ENCODE measurements at regions not wholly inside any gene's neighbourhood (a gene's known extent, or its start where the extent isn't known, plus 50 kb on each side); places are given as distances from the start of the nearest gene placed in this dataset.

DNA sequence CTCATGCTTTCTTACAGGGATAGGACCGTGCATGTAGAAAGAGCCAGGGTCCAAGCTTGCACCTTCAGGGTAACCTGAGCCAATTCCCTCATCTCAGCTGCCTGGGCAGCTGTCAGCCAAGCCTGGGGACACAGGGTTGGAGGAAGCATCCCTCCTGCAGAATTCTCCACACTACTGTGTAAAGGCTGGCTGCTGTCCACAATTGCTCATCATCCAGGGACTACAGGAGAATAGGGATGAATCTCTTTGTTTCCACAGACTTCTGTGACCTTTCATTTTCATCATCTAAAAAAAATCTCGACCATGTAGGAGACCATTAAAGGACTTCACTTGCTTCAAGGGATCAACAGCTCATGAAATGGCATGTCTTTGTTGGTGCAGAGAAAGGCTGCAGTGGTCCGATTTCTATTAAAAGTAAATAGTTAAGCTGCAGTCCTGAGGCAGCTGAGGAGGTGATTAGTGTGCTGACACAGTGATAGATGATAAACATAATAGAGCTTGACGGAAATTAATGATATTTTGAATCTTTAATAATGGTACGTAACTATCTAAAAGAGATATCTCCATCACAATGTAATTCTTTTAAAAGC is 74.4 kb upstream of the COPS8 start:
- TF ChIP-seq GATA2 (IDR thresholded peaks at IDR 0.05; ENCODE audit: low read depth, low read length) (no peak), GATA3 (IDR thresholded peaks at IDR 0.05; ENCODE audit: low read depth, low read length) (no peak)

Measured in SH-SY5Y (cell line).